NCI-H226 (cell line): ENCODE measurements at regions not wholly inside any gene's neighbourhood (a gene's known extent, or its start where the extent isn't known, plus 50 kb on each side); places are given as distances from the start of the nearest gene placed in this dataset.

ENCODE experiments used
- DNase-seq: peaks from one replicate; pipeline ENCODE4 v3.0.0-alpha.2; 2015

DNA sequence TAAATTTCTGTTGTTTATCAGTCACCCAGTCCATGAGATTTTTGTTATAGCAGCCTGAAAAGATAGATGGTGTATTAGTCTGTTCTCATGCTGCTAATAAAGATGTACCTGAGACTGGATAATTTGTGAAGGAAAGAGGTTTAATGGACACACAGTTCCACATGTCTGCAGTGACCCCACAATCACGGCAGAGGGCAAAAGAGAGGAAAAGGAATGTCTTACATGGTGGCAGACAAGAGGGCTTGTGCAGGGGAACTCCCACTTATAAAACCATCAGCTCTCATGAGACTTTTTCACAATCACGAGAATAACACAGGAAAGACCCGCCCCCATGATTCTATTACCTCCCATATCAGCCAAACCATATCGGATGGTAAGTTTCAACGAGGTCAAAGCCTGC lies 309.2 kb downstream of the LIG4 start:
- DNase-seq, result no peak

DNA sequence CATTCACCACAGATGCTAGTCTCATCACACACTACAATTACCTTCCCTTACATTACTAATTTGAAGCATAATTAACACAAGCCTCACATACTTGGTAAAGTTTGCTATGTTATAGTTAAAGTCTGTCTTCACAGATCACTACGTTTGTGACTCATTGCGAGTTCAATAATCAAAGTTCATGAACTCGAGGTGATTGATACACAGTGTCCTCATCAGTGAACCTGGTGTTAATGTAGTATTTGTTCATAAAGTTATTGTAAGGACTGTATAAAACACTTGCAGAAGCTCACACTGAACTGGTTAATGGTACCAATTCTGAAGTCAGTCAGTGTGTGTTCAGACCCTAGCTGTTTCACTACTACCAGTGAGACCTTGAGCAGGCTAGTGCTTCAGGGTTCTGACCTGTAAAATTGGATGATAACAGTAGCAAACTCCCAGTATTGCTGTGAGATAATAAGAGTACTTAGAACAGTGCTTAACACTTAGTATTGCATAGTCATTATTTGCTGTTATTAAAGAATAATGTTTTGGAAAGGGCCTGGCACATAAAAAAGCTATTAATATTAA lies 313.3 kb downstream of the LIG4 start:
- no peak for DNase-seq

- no peak for DNase-seq
Measured at GRCh38 chr13:107901230-107901629, 314.1 kb downstream of the LIG4 start.

DNA sequence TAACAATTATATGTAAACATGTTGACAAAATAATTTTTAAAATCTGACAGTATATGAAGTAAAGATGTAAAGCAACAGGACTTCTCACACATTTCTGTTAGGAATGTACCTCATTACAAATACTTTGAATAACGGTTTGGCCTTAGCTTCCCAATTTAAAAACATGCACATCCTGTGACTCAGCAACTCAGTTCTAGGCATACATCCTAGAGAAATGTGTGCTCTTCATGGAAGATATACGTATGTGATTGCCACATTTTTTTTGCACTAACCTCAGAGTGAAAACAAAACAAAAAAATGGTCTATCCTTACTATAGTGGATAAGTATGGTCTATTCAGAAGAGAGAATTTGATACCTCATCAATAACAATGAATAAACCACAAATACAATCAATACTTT lies 314.6 kb downstream of the LIG4 start:
- DNase-seq, result peak; percentile 31

DNA sequence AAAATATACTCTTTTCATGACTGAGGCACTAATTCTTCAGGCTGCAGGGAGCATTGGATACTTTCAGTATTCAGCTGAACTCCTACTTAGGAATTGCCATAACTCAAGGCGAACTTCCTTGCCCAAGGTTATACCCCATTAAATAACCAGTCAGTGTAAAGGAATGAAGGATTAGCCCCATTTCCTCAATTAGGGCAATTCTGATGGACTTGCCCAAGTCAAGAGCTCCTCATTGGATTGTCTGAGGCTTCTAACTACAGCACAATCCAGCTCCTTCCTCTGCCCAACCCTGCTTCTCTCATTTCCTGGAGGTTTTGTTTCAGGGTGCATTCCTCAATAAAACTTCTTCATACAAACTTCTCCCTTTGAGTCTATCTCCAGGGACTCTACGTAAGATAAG lies 329.2 kb downstream of the LIG4 start:
- DNase-seq, result no peak

DNA sequence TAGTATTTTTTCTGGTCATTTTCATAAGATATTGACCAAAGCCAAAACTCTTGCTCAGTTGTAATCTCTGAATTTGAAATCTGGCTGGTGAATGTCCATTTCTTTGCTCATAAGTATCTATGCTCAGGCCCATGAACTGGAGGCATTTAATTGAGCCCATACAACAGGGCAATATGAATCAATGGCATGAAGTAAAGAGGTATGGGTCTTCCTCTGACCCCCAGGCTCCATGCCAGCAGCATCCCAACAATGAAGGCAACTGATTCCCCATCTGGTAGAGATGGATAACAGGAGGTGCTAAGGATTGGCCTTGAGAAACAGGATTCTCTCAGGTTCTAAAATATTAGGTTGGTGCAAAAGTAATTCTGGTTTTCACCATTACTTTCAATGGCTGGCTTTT lies 330.8 kb downstream of the LIG4 start:
- no peak for DNase-seq

DNA sequence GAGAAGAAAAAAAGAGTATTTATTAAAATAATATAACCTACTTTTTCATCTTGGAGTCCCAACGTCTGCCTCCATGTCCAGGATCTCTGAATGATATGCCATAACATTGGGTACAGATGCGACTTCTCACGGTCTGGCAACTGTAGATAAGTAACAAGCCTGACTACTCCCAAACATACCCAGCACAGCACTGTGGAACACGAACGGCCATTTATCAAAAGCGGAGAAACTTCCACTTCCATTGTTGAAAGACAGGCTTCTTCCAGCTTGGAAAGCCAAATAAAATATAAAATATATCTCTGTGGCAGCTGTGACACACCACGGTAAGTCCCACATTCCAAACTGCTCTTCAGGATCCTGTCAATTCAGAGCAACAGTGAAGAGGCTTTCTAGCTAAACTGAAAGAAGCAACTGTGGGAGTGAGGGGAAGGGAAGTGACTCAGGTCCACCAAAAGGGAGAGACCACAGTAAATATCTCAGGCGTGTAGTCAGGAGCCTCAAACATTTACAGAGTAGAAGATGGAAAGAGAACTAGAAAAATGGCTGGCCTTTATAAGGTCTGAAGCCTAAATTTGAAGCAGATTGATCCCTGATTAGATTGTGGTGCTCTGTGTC lies 331.7 kb downstream of the LIG4 start:
- DNase-seq, result peak; percentile 90

DNA sequence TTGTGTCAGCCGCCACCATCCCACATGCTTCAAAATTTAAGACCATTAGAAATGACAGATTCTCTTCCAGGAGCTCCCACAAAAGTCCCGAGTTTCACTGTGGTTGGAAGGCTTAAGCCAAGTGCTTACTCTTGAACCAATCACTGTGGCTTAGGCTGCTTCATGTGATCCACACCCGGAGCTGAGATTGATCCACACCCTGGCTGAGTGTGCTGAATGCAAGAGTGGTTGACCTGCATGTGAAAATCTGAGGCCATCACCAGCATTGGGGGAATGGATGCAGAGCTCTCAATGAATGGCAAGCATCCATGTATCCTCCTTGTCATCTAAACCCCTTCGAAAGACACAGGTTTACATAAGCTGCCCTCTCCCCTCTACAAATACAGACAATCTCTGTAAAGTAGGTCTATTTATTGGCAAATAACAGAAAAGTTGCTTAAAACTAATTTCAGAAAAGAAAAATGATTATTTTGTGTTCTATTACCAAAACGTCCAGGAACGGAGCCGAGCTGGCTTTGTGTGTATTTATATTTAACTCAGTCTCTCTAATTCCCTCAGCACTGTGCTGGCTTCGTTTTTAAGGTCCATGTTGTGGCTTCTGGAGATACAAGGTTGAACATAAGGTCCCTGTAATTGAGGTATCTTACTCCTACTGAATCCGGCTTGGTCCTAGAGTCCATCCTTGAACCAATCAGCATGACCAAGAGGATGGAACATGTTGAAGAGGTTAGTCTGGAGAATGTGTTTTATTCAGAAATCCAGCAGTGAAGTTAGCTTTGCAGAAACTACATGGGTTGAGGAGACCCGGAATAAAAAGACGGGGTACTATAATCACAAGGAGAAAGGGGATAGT lies 332.4 kb downstream of the LIG4 start:
- DNase-seq, result no peak

DNA sequence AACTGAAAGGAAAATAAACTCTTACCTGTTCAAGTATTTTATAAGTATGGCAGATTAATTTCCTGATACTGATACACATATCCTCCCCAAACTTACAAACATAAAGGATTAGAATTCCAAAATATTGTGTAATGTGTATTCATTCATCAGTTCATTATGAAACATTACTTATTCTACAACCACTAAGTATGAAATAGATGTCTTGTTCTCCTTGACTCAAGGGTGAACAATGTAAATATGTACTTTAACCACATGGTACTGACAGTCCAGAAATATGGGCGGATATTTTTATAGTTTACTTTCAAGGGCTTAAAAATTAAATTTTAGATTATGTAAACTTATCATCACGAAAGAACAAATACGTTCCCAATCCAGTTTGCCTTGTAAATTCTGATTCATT lies 334.0 kb downstream of the LIG4 start:
- peak; percentile 60 for DNase-seq

- DNase-seq, result no peak
Measured at GRCh38 chr13:107874456-107874855, 340.9 kb downstream of the LIG4 start.

DNA sequence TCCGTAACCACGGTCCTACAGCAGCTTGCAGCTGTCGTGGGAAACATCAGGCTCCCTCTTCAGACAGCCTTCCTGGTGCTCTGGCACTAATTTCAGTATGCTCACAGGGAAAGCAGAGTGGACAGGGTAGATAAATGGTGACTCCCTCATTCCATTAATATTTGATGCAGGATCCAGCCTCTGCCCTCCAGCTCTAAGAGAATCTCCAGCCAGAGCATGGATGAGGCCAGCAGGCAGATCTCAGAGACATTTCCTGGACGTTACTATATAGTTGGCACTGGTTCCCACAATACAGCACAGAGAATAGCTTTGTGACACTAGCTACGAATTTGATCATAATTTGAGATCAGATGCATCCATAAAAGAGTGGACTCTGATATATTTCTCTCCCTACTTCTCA lies 341.4 kb downstream of the LIG4 start:
- peak; percentile 69 for DNase-seq

GRCh38 chr13:107870400-107870799 lies 344.9 kb downstream of the LIG4 start:
- peak; percentile 22 for DNase-seq

- DNase-seq, result peak; percentile 46
Measured at GRCh38 chr13:107867701-107868661, 347.4 kb downstream of the LIG4 start.

DNA sequence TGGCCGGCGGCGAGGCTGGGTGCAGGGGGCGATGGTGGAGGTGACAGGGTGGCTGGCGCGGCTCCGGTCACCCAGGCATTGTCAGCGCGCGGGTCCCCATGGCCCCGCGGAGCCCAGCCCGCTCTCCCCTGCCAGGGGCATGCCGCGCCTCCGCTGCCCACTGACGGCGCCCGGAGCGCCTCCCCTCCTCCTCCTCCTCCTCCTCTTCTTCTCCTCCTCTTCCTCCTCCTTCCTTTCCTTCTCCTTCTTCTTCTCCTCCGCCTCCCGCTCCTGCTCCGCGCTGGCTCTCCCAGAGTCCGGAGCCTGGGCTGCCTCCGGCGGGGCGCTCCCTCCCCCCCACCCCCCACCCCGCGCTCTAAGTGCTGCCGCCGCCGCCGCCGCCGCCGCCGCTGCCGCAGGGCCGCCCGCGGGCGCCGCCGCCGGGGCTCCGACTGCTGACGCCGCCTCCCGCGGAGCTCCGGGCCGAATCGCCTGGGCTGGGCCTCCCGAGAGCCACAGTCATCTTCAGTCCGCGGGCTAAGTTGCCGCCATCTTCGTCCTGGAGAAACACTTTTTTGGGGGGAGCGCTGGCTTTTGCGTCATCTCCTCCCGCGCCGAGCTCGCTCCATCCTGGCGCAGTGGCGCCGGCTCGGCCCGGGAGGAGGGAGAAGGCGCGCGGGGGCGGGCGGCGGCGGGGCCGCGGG lies 348.3 kb downstream of the LIG4 start:
- DNase-seq, result peak; percentile 71

GRCh38 chr13:107866032-107866940 lies 349.1 kb downstream of the LIG4 start:
- peak; percentile 45 for DNase-seq

- DNase-seq, result no peak
Measured at GRCh38 chr13:107865643-107866031, 349.7 kb downstream of the LIG4 start.

GRCh38 chr13:107865318-107865575 lies 350.1 kb downstream of the LIG4 start:
- no peak for DNase-seq

DNA sequence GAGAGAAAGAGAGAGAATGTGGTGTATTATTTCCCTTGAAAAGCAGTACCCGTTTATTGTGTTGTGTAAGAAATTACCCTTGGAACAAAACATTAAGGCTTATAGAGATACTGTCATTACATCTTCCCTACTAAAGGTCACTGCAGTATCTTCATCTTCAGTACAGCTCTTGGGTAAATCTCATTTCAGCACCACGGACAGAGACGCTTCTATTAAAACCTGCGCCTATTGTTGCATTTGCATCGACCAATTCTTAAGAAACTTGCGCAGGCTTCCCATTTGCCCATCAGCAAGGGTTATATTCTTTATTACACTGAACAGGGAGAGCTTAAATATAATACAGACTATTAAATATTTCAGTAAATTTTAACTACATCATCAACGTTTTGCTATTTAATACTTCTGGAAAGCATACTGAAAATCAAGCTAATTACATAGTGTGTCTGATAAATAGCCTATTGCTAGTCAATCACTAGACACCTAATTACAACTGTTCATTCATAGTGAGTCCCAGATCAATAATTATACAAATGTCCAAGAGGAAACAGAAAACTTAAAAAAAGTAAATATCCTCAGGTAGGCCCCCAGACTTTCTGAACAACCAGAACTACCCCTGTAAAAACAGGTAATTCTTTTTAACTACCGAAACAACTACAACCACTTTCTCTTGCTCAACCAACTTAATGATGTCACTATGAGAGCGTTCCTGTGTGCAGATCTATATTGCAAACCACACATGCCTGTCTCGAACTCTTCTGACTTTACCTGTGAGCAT lies 350.6 kb downstream of the LIG4 start:
- DNase-seq, result no peak

DNA sequence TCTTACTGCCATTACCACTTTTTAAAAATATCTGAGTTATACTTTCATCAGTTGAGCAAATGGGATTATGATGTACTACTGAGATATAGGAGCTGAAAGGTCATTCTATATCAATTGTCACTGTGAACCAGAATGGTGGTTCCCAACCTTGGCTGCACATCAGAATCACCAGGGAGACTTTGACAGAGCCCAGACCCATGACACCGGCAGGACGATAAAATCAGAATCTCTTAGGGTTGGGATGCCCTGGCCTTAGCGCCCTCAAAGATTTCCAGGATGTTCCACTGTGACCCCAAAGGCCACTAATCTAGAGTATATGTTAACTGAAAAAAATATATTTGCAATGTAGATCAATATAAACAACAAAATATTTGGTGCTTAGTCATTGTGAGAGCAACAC lies 355.1 kb downstream of the LIG4 start:
- DNase-seq, result no peak

- DNase-seq, result no peak
Measured at GRCh38 chr13:107854880-107855279, 360.5 kb downstream of the LIG4 start.

DNA sequence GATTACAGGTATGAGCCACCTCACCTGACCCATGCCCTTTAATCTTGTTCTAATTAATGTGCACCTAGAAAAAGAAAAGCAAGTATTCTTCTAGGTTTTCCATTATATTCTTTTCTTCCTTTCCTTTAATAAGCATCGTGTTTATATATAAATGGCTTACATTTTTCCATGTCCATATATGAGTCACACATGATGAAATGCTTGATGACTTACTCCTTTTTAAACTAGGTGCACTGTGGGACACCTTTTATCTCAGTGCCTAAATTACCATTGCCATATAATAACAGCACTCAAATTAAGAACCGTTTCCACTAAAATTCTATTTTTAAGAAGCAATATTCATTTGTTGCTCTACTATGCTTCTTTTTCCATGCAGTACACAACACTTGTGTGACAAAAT lies 363.3 kb downstream of the LIG4 start:
- no peak for DNase-seq
